ENCODE measurements at regions not wholly inside any gene's neighbourhood (a gene's known extent, or its start where the extent isn't known, plus 50 kb on each side); places are given as distances from the start of the nearest gene placed in this dataset.
"Not testable (repeated sequence)": the region's sequence is repeated elsewhere in the genome, so short reads cannot be mapped to it uniquely, and the experiment has no call there.

DNA sequence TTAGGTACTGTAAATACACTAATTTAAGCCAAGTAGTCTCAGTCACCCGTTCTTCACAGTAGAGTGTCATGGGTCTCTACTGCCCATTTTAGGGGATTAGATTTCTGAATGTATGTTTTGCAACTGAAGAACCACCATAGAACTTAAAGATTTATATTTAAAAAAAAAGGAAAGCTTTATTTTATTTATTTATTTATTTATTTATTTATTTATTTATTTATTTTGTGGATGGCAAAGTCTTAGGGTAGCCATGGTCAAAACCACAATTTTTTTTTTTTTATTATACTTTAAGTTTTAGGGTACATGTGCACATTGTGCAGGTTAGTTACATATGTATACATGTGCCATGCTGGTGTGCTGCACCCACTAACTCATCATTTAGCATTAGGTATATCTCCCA, 960.4 kb upstream of the COX7C start:
- not testable (repeated sequence) for TF ChIP-seq POLR2AphosphoS5 (IDR thresholded peaks at IDR 0.05)
- TF ChIP-seq, protein P1, sequence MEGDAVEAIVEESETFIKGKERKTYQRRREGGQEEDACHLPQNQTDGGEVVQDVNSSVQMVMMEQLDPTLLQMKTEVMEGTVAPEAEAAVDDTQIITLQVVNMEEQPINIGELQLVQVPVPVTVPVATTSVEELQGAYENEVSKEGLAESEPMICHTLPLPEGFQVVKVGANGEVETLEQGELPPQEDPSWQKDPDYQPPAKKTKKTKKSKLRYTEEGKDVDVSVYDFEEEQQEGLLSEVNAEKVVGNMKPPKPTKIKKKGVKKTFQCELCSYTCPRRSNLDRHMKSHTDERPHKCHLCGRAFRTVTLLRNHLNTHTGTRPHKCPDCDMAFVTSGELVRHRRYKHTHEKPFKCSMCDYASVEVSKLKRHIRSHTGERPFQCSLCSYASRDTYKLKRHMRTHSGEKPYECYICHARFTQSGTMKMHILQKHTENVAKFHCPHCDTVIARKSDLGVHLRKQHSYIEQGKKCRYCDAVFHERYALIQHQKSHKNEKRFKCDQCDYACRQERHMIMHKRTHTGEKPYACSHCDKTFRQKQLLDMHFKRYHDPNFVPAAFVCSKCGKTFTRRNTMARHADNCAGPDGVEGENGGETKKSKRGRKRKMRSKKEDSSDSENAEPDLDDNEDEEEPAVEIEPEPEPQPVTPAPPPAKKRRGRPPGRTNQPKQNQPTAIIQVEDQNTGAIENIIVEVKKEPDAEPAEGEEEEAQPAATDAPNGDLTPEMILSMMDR (IDR thresholded peaks at IDR 0.05), result not testable (repeated sequence)
